HCEC 1CT (cell line): ENCODE measurements at regions not wholly inside any gene's neighbourhood (a gene's known extent, or its start where the extent isn't known, plus 50 kb on each side); places are given as distances from the start of the nearest gene placed in this dataset.

Experiments used
- DNase-seq: peaks from one replicate; pipeline ENCODE4 v3.0.0-alpha.2; 2017

GRCh38 chr2:7476371-7476770 is 559.2 kb downstream of the RNF144A start:
- DNase-seq, result no peak

GRCh38 chr2:7479603-7480002 is 562.4 kb downstream of the RNF144A start:
- DNase-seq, result no peak

GRCh38 chr2:7480431-7480830 is 563.2 kb downstream of the RNF144A start:
- no peak for DNase-seq

GRCh38 chr2:7490672-7491071 is 573.5 kb downstream of the RNF144A start:
- no peak for DNase-seq

- no peak for DNase-seq
These were observed 575.5 kb downstream of the RNF144A start for GRCh38 chr2:7492719-7493118.

- DNase-seq, result no peak
These were observed 580.0 kb downstream of the RNF144A start for GRCh38 chr2:7497178-7497577.

GRCh38 chr2:7499018-7499417 is 581.8 kb downstream of the RNF144A start:
- DNase-seq, result no peak

- DNase-seq, result no peak
These were observed 585.1 kb downstream of the RNF144A start for GRCh38 chr2:7502336-7502735.

GRCh38 chr2:7508296-7508943 is 591.2 kb downstream of the RNF144A start:
- DNase-seq, result no peak

GRCh38 chr2:7510353-7510752 is 593.1 kb downstream of the RNF144A start:
- no peak for DNase-seq

GRCh38 chr2:7513834-7514233 is 596.6 kb downstream of the RNF144A start:
- DNase-seq, result no peak

- DNase-seq, result no peak
These were observed 598.1 kb downstream of the RNF144A start for GRCh38 chr2:7515327-7515726.

GRCh38 chr2:7516484-7517063 is 599.4 kb downstream of the RNF144A start:
- DNase-seq, result no peak

- DNase-seq, result no peak
These were observed 599.9 kb downstream of the RNF144A start for GRCh38 chr2:7517088-7517487.

GRCh38 chr2:7517851-7518250 is 600.6 kb downstream of the RNF144A start:
- DNase-seq, result no peak

GRCh38 chr2:7523481-7524120 is 606.4 kb downstream of the RNF144A start:
- DNase-seq, result no peak

GRCh38 chr2:7524195-7524594 is 607.0 kb downstream of the RNF144A start:
- DNase-seq, result no peak

GRCh38 chr2:7525746-7526145 is 608.5 kb downstream of the RNF144A start:
- DNase-seq, result no peak

- DNase-seq, result no peak
These were observed 610.0 kb downstream of the RNF144A start for GRCh38 chr2:7527165-7527722.

GRCh38 chr2:7530001-7530400 is 612.8 kb downstream of the RNF144A start:
- DNase-seq, result no peak

GRCh38 chr2:7539077-7539476 is 621.9 kb downstream of the RNF144A start:
- DNase-seq, result no peak

GRCh38 chr2:7539760-7540159 is 622.5 kb downstream of the RNF144A start:
- no peak for DNase-seq

- no peak for DNase-seq
These were observed 635.8 kb downstream of the RNF144A start for GRCh38 chr2:7552825-7553570.

- no peak for DNase-seq
These were observed 638.0 kb downstream of the RNF144A start for GRCh38 chr2:7555260-7555659.
